Activated T-helper 2 cell treated with anti-CD3 and anti-CD28 coated beads, Interferon-gamma antibody, Interleukin-2, Interleukin-4, amounts not matched to agents 10 μg/mL and 5 μg/mL and 100 μg/mL, durations not matched to agents 14 hours and 24 hours and 36 hours (primary cell): ENCODE measurements at regions not wholly inside any gene's neighbourhood (a gene's known extent, or its start where the extent isn't known, plus 50 kb on each side); places are given as distances from the start of the nearest gene placed in this dataset.

Source experiments
- DNase-seq: peaks from one replicate; pipeline ENCODE4 v3.0.0; 2021; ENCODE audit warnings: low spot score
- H3K27ac Mint-ChIP-seq: one replicate; pipeline ENCODE4 v1.8.0; 2021; ENCODE audit warnings: mixed read lengths
- H3K27me3 Mint-ChIP-seq: one replicate; pipeline ENCODE4 v1.8.0; 2021; ENCODE audit warnings: low read depth, mixed read lengths
- H3K36me3 Mint-ChIP-seq: one replicate; pipeline ENCODE4 v1.8.0; 2021; ENCODE audit warnings: low read depth, mixed read lengths
- H3K4me1 Mint-ChIP-seq: one replicate; pipeline ENCODE4 v1.8.0; 2021; ENCODE audit warnings: low read depth, mixed read lengths
- H3K4me3 Mint-ChIP-seq: one replicate; pipeline ENCODE4 v1.8.0; 2021; ENCODE audit warnings: low read depth, mild to moderate bottlenecking, moderate library complexity, mixed read lengths
- H3K9me3 Mint-ChIP-seq: one replicate; pipeline ENCODE4 v1.8.0; 2021; ENCODE audit warnings: mixed read lengths
- intact Hi-C: fragments of 100-400 bp; cut with micrococcal nuclease; formaldehyde crosslinking; loops from one replicate; pipeline ENCODE4 v1.15.1; 2023

DNA sequence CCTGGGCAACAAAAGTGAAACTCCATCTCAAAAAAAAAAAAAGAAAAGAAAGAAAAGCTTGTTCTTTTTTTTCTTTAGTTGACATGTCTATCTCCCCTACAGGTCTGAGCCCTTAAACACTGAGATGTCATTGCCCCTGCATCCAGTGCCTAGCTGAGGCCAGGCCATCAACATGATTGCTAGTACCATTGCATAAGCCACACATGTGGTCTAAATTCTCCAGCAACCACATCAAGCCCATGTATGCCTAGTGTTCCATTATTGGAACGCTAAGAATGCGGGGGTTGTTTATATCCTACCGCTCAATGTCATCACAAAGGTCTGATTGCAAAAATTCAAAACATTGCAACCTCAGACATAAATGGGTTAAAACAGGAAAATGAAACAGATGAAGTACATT lies 62.7 kb downstream of the NPTX2 start:
- Mint-ChIP-seq H3K4me1 (no peaks in the 10 kb centered on the region), H3K4me3 (no peak overlapping the region), H3K27me3 (peaks cover 1% of the 10 kb centered on the region), H3K9me3 (peaks cover under 1% of the 10 kb centered on the region), H3K36me3 (no peaks in the 10 kb centered on the region), H3K27ac (no peak overlapping the region)
- no peak for DNase-seq
- intact Hi-C loops: no loop called here

DNA sequence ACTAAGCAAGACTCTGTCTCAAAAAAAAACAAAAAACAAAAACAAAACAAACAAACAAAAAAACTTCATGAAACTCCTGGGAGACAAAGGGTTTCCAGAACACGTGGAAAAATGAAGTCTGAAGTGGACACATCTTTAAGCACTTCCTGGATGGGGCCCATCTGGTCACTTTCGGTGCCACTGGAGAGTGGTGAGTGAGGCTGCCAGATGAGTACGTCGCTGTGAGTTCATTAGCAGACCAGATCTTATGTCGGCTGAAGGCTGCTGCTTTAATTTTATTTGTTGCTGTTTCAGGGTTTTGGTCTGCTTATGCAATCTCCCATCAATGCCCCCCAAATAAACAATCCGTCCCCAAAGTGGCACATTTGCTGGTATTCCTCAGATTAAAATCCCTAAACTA lies 64.4 kb downstream of the NPTX2 start:
- intact Hi-C loops: no loop called here
- no peaks in the 10 kb centered on the region for H3K4me1 Mint-ChIP-seq
- no peak overlapping the region for H3K27ac Mint-ChIP-seq
- H3K4me3 Mint-ChIP-seq: no peak overlapping the region
- H3K9me3 Mint-ChIP-seq: peaks cover 17% of the 10 kb centered on the region
- peaks cover 1% of the 10 kb centered on the region for H3K27me3 Mint-ChIP-seq
- H3K36me3 Mint-ChIP-seq: no peaks in the 10 kb centered on the region
- DNase-seq: no peak

DNA sequence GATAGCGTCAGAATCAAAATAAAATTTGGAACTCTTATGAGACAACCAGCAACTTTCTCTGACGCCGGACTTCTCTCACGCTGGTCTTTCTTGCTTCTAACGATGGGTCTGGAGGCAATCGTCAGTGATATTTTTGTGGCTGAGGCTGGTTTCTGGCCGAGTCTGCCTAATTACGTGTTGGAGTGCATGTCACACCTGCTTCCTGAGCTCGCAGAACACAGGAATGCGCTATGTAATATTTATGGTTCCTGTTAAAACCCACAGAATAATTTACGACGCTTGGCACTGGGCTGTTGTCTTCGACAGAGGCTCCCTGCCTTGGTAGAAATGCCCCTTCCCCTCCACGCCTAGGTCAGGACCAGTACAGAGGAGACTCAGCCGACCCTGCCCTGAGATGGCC lies 64.9 kb downstream of the NPTX2 start:
- Mint-ChIP-seq H3K4me3 (no peak overlapping the region), H3K36me3 (no peaks in the 10 kb centered on the region), H3K27ac (no peak overlapping the region), H3K4me1 (no peaks in the 10 kb centered on the region), H3K27me3 (peaks cover 1% of the 10 kb centered on the region), H3K9me3 (peaks cover 21% of the 10 kb centered on the region)
- no peak for DNase-seq
- intact Hi-C loops: no loop called here

DNA sequence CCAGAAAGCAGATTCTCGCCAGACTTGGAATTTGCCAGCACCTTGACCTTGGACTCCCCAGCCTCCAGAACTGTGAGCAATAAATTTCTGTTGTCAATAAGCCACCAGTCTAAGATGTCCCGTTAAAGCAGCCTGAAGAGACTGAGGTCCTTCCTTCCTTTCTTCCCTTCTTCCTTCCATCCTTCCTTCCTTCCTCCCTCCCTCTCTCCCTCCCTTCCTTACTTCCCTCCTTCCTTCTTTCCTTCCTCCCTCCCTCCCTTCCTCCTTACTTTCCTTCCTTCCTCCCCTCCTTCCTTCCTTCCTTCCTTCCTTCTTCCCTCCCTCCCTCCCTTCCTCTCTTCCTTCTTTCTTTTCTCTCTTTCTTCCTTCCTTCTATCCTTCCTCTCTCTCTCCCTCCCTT lies 66.4 kb downstream of the NPTX2 start:
- Mint-ChIP-seq H3K27ac (no peak overlapping the region), H3K4me1 (no peaks in the 10 kb centered on the region), H3K9me3 (peaks cover 32% of the 10 kb centered on the region), H3K4me3 (no peak overlapping the region), H3K27me3 (peaks cover 1% of the 10 kb centered on the region), H3K36me3 (no peaks in the 10 kb centered on the region)
- intact Hi-C loops: no loop called here
- no peak for DNase-seq

DNA sequence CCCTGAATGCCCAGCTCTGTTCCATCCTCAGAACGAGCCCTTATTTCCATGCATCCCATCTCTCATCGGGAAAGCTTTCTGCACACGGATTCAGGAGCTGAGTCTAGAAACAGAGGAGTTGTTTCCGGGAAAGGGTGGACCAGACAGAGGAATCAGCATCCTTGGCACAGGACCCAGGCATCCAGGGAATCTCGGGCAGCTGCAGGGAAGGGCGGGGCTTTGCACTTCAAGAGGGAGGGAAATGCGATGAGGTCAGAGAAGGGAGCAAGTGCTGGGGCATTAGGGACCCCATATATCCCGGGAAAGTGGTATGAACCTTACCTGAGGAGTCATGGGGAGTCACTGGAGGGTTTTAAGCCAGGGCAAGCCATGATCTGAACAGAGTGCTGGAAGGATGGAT lies 68.5 kb downstream of the NPTX2 start:
- peaks cover 40% of the 10 kb centered on the region for H3K9me3 Mint-ChIP-seq
- no peaks in the 10 kb centered on the region for H3K4me1 Mint-ChIP-seq
- intact Hi-C loops: no loop called here
- no peak overlapping the region for H3K27ac Mint-ChIP-seq
- H3K36me3 Mint-ChIP-seq: no peaks in the 10 kb centered on the region
- H3K27me3 Mint-ChIP-seq: peaks cover 1% of the 10 kb centered on the region
- no peak for DNase-seq
- H3K4me3 Mint-ChIP-seq: no peak overlapping the region

DNA sequence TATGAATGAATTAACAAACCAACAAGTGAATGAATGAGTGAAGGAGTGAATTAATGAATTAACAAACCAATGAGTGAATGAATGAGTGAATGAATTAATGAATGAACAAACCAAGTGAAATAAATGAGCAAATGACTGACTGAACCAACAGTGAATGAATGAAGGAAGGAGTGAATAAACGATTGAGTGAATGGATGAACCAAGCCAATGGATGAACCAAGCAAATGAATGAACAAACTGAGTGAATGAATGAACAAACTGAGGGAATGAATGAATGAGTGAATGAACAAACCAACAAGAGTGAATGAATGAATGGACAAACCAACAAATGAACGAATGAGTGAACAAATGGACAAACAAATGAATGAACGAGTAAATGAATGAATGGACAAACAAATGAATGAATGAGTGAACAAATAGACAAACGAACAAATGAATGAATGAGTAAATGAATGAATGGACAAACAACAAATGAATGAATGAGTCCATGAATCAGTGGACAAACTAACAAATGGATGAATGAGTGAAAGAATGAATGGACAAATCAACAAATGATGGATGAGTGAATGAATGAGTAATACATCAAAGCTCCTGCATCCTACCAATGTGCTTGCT lies 69.5 kb downstream of the NPTX2 start:
- Mint-ChIP-seq H3K4me1 (no peaks in the 10 kb centered on the region), H3K36me3 (no peaks in the 10 kb centered on the region), H3K27ac (no peak overlapping the region), H3K27me3 (peaks cover 1% of the 10 kb centered on the region), H3K9me3 (peaks cover 45% of the 10 kb centered on the region), H3K4me3 (no peak overlapping the region)
- no peak for DNase-seq
- intact Hi-C loops: no loop called here

DNA sequence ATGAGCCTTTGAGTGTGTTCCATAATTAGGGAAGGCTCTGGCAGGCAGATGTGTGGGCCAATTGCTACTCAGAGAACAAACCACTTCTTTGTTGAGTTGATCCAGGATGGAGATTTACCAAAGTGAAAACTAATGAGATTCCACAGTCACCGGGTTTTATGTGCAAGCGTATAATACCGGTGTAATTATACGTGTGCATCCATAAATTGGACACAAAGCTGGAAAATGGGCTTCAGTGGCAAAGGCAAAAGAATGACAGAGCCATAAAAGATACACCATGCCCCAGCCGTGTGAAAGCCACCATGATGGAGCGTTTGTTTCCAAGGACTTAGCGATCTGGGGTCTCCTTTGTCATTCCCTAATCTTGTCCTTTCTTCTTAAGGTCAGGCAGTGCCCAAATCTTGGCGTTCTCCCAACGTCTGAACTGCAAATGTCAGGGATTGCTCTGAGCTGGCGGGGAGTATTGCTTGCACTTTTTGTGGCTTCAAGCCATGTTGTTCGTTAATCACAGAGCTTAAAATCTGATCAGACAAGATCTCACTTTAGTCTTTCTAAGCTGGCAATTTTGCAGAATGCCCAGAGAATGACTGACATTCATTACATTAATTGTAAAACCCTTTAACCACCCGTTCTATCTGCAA lies 70.1 kb downstream of the NPTX2 start:
- no peak for DNase-seq
- Mint-ChIP-seq H3K27ac (no peak overlapping the region), H3K36me3 (no peaks in the 10 kb centered on the region), H3K27me3 (no peaks in the 10 kb centered on the region), H3K4me1 (no peaks in the 10 kb centered on the region), H3K9me3 (peaks cover 49% of the 10 kb centered on the region), H3K4me3 (no peak overlapping the region)
- intact Hi-C loops: no loop called here

DNA sequence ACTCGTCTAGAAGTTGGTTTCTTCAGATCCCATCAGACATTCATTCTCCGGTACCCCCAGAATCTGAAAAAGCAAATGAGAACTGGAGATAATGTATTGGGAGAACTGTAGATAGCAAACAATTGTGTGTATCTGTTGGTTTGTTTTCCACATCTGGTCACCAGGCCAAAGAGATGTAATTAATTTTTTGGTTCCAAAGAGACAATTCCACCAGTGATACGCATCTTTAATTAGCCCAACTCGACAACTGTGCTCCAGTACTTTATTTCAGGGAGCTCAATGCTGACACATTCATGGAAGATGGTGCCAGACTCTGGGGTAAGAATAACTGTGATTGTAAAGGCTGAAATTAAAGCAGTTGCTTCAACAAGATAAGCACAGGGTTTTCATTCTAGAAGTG lies 74.5 kb downstream of the NPTX2 start:
- no peaks in the 10 kb centered on the region for H3K27me3 Mint-ChIP-seq
- no peak overlapping the region for H3K27ac Mint-ChIP-seq
- intact Hi-C loops: no loop called here
- H3K4me3 Mint-ChIP-seq: no peak overlapping the region
- no peak for DNase-seq
- no peaks in the 10 kb centered on the region for H3K4me1 Mint-ChIP-seq
- peaks cover 31% of the 10 kb centered on the region for H3K9me3 Mint-ChIP-seq
- no peaks in the 10 kb centered on the region for H3K36me3 Mint-ChIP-seq

DNA sequence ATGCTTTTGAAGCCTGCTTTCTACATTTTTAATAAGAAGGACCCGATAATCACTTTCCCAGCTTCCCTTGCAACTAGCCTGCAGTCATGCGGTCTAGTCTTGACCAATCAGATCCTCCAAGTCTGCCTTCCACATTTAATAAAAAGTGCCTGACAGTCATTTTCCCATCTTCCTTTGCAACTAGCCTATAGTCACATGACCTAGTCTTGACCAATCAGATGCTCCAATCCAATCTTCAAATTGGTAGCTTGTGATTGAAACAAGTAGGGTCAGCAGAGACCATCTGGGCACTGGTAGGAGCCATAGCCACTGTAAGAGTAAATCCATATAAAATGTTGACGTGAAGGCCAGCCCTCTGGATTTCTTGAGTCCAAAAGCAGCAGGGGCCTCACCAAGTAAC lies 80.0 kb downstream of the NPTX2 start:
- no peak overlapping the region for H3K27ac Mint-ChIP-seq

DNA sequence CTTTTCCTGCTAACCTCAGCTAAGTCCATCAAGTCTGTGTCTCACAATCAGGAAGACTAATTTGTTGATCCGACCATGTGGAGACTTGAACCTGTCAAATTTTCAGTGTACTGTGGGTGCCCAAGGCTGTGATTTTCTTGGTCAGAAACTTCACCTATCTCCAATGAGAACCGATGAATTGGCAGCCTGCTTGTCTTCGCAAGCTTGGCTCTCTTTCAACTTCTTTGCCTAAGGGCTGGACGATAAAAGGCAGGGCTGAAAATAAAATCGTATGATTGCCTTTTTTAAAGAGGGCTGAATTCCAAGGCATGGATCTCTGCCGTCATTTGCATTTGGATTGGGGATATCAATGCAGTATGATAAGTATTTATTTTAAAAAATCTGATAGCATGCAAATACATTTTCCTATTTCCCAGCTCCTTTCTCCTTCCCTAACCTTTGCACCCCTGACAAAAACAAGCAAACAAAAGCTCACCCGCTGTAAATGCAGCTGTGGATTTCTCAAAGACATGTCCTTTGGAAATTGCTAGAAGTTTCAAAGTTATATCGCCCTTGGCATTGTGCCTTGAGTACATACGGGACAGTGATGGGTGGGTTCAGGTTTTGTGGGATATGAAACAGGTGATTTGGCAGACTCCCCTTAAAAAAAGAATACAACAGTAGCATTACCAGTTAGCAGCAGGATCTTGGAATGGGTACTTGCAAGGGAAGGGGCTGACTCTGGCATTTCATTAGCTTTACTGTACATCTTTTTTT lies 80.6 kb downstream of the NPTX2 start:
- Mint-ChIP-seq H3K4me3 (no peak overlapping the region), H3K4me1 (no peaks in the 10 kb centered on the region), H3K27me3 (no peaks in the 10 kb centered on the region), H3K27ac (no peak overlapping the region), H3K36me3 (no peaks in the 10 kb centered on the region), H3K9me3 (peaks cover 4% of the 10 kb centered on the region)
- intact Hi-C loops: no loop called here
- no peak for DNase-seq

More for the DNA sequence above, 80.0 kb downstream of the NPTX2 start:
- Mint-ChIP-seq H3K4me1 (no peaks in the 10 kb centered on the region), H3K4me3 (no peak overlapping the region), H3K27me3 (no peaks in the 10 kb centered on the region), H3K36me3 (no peaks in the 10 kb centered on the region), H3K9me3 (peaks cover 4% of the 10 kb centered on the region)
- no peak for DNase-seq
- intact Hi-C loops: no loop called here

DNA sequence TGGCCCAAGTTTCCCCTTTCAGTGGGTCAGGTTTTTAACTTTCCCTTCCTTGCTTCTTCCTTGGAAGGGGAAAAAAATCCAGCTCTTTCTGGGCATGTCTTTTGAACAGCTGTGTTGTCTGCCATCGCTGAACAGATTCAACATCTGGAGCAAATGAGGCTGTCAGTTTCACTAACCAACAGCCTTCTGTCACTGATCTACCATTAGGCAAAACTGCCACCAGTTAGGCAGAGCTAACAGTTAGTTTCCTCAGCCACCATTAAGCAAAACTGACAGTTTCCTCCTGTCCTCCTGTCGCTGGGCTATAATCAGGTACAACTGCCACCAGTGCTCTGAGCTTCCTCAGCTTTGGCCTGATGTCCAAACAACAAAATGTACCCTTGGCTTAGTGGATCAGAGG lies 81.9 kb downstream of the NPTX2 start:
- intact Hi-C loops: no loop called here
- H3K4me3 Mint-ChIP-seq: no peak overlapping the region
- no peaks in the 10 kb centered on the region for H3K27me3 Mint-ChIP-seq

DNA sequence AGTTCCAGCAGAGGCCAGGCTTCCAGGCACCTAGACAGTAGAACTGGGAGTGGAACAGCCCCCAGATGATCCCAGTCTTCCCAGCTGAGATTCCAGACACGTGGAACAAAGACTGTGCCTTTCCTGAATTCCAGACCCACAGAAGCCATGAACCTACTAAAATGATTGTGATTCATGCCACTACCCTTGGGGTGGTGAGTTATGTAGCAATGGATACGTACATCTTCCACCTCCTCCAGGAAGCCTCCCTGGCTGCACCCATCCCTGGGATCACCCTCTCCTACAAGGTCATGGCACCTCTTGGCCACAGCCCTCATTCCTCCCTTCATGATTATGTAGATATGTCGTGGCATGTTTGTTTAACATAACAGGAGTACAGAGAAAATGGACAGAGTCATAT lies 83.4 kb downstream of the NPTX2 start:
- H3K36me3 Mint-ChIP-seq: no peaks in the 10 kb centered on the region
- H3K9me3 Mint-ChIP-seq: peaks cover 4% of the 10 kb centered on the region
- H3K4me1 Mint-ChIP-seq: no peaks in the 10 kb centered on the region
- intact Hi-C loops: no loop called here
- H3K27ac Mint-ChIP-seq: no peak overlapping the region
- no peak for DNase-seq
- H3K27me3 Mint-ChIP-seq: no peaks in the 10 kb centered on the region
- H3K4me3 Mint-ChIP-seq: no peak overlapping the region

More for the DNA sequence above, 81.9 kb downstream of the NPTX2 start:
- H3K9me3 Mint-ChIP-seq: peaks cover 4% of the 10 kb centered on the region
- H3K4me1 Mint-ChIP-seq: no peaks in the 10 kb centered on the region
- no peak for DNase-seq
- H3K27ac Mint-ChIP-seq: no peak overlapping the region
- no peaks in the 10 kb centered on the region for H3K36me3 Mint-ChIP-seq

DNA sequence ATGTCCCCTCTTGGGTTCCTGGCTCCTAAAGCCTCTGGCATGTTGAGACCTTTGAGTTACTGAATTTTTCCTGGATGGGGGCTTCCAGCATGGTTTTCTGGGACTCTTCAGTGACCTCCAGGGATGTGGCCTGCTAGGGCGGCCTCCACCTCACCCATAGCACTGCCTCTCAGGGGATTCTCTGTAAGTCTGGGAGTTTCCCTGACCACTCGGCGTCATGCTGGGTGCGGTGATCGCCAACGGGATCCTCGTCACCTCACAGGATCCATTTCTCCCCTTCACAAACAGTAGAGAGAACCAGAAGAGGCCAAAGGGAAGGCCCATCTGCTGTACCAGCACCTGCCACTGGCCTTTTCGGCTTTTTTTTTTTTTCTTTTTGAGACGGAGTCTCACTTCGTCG lies 84.3 kb downstream of the NPTX2 start:
- no peaks in the 10 kb centered on the region for H3K36me3 Mint-ChIP-seq

More for the DNA sequence above, 84.3 kb downstream of the NPTX2 start:
- Mint-ChIP-seq H3K27me3 (no peaks in the 10 kb centered on the region), H3K9me3 (peaks cover 4% of the 10 kb centered on the region), H3K4me1 (no peaks in the 10 kb centered on the region), H3K27ac (no peak overlapping the region), H3K4me3 (no peak overlapping the region)
- DNase-seq: no peak
- intact Hi-C loops: no loop called here
